HG02588 (cell line): ENCODE measurements at regions not wholly inside any gene's neighbourhood (a gene's known extent, or its start where the extent isn't known, plus 50 kb on each side); places are given as distances from the start of the nearest gene placed in this dataset.

ENCODE experiments used
- ATAC-seq: cut with Tn5 transposase; IDR thresholded peaks from one replicate; pipeline ENCODE4 v1.9.1; 2021; ENCODE audit warnings: mild to moderate bottlenecking, moderate library complexity; ENCODE audit not compliant: unreplicated experiment

DNA sequence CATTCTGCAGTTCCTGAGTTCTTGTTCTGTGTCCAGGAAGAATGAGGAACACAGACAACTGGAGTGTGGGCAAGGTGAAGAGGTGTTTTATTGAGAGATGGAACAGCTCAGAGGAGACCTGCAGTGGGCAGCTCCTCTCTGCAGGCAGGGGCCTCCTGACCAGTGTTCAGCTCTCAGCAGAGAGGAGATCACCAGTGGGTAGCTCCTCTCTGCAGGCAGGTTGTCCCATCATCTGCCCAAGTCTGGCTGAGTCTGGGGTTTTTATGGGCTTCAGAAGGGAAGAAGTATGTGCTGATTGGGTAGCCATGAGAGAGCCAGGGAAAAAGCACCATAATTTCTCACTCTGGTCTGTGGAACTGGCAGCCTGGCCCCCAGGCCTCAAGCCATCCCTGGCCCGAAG, 56.0 kb upstream of the RASGEF1B start:
- no peak for ATAC-seq

DNA sequence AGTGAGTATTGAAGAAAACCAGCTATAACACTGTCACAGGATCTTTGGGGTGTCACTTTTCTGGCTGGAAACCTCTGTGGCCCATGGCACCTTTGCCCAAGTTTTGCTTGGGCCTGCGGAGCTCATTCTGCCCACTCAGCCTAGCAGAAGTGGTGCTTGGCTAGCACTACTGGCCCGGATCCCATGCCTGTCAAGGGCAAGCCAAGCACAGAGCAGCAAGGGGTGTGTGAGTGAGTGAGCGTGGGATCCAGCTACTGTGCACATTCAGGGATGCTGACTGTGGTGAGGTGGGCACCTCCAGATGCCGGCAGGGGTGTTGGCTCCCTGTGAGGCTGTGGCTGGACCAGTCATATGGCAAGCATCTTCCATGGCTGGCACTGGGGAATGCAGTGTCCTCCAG, 55.4 kb upstream of the RASGEF1B start:
- ATAC-seq, result no peak

DNA sequence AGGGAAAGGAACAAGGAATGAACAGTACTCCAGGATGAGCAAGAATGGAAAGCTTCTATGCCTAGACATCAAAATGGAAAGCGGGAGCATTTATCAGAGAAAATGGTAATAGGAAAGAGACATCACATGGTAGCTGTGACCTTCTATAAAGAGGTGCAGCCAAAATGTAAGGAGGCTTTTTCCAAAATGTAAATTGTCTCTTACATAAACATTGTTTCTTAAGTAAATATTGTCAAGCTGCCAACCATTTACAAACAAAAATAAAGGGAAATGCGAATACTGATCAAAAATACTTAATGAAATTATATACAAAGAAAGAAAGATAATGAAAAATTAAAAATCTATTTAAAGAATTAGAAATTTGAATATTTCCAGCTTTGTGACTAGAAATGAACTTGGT, 55.0 kb upstream of the RASGEF1B start:
- no peak for ATAC-seq

DNA sequence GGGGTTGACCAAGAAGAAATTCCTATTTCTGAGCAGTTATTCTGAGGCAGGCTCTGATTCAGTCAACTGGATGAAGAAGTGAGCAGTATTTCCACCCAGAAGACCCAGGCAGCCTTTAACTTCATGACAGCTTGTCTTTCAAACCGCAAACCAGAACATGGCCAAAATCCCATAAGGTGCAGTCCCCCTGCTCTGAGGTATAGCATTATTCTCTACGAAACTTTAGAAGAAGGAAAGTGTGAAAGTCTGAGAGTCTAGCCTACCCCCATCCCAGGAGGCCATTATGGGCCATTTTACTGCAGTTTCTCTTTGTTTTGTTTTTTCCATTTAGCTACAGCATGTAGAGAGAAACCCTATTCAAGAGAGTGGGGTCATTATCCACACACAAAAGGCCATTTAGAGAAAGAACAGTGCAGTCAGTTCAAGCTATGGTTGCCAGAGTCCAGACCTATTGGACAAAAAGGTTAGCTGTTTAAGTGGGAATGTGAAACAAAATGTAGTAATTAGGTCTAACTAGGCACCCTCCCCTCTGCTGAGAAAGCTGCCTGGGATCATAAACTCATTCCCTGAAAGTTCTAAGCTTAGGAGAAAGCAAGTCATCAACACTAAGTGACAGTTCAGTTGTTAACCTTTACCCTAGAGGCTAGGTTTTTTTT, 52.1 kb upstream of the RASGEF1B start:
- ATAC-seq, result peak; percentile 76

DNA sequence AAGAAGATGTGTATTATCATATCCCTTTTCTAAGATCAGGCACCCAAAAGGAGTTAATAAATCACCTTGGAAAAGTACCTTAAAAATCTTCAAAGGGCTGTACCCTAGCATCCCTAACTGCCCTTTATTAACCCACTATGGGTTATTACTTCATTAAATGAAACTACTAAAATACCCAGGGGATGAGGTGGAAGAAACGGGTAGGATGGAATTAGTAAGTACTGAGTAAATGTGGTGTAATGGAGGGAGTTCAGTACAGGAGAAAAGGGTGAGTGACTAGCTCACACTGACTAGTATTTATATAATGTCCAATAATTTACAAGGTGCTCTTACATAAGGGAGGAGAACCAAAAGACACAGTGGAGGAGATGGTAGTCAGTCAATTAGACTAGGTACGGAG, 51.0 kb upstream of the RASGEF1B start:
- ATAC-seq, result peak; percentile 39

DNA sequence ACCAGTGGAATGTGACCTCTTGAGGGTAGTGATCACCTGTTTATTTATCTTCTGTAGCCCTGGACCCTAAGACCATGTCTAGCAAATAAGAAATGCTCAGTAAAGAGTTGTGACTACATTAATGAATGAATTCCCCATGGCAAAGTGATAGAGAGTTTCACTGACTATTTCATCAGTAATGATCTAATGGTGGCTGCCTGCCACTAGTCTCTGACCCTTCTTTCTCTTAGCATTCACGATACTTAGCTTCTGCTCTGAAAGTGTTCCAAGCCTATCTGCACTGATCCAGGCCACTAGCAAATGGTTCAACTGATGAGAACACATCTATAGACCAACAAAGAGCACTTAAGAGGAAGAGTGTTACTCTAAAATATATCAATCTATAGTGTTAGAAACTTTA, 50.0 kb upstream of the RASGEF1B start:
- no peak for ATAC-seq
